HCT116 (cell line): ENCODE measurements at regions not wholly inside any gene's neighbourhood (a gene's known extent, or its start where the extent isn't known, plus 50 kb on each side); places are given as distances from the start of the nearest gene placed in this dataset.

Source experiments
- ATAC-seq: fragments of 200-7000 bp; cut with Tn5 transposase; 2 replicates; pipeline ENCODE4 v1.9.1; 2020; ENCODE audit warnings: mild to moderate bottlenecking, moderate library complexity
- BruUV-seq: library from RNA; stranded (reverse); fragments of 400-500 nt; replicated peaks from 2 replicates; lab custom pipeline; 2021; lab: Mats Ljungman, UMichigan
- CTCF ChIA-PET: fragments of 300-600 bp; sonication (Branson Sonifier 250); formaldehyde crosslinking; loops from one replicate; lab custom pipeline; 2021; ENCODE audit warnings: antibody characterized with exemption; lab: Charles Lee
- POLR2A ChIA-PET: fragments of 300-600, 350-600 bp; sonication (Branson Sonifier 250); formaldehyde crosslinking; loops from one replicate; lab custom pipeline; 2021; ENCODE audit warnings: antibody characterized with exemption; lab: Charles Lee
- RAD21 ChIA-PET, 2 experiments: fragments of 300-600 bp; sonication (Branson Sonifier 250); formaldehyde crosslinking; loops; one replicate each; lab custom pipeline; 2023; ENCODE audit warnings: low total read pairs in 2 of 2; ENCODE audit not compliant: uncharacterized antibody in 2 of 2, unreplicated experiment in 2 of 2, low non-redundant PET in 1 of 2; lab: Charles Lee
- DNase-seq: peaks from one replicate; pipeline ENCODE4 v3.0.0-alpha.2; 2010; ENCODE audit warnings: low read depth, low spot score
- H2AFZ ChIP-seq: fragments of 200-600 bp; shearing (Covaris generic), sonication (generic); 2 replicates; pipeline ENCODE4 v1.6.1; 2017; ENCODE audit warnings: low read depth, mixed run types, mixed read lengths, antibody characterized with exemption, low read length; ENCODE audit not compliant: poor library complexity, severe bottlenecking
- H3K27ac ChIP-seq: 2 replicates; pipeline ENCODE4 v1.5.1; 2012; ENCODE audit warnings: low read depth, low read length
- H3K27me3 ChIP-seq: fragments of 200-600 bp; sonication (generic); 2 replicates; pipeline ENCODE4 v1.6.1; 2016; ENCODE audit warnings: mixed run types, low read length, mixed read lengths; ENCODE audit not compliant: insufficient read depth
- H3K36me3 ChIP-seq, 2 experiments: fragments of 200-500 bp in 1 of 2; fragments of 200-600 bp in 1 of 2; sonication (Bioruptor generic) in 1 of 2; sonication (generic) in 1 of 2; 2 replicates each; pipeline versions ENCODE4 v1.5.1 to v1.6.1; 2014 to 2016; ENCODE audit warnings: low read length in 2 of 2, inconsistent platforms in 1 of 2, mixed read lengths in 1 of 2, mixed run types in 1 of 2; ENCODE audit not compliant: insufficient read depth in 2 of 2, control insufficient read depth in 1 of 2
- H3K4me1 ChIP-seq, 2 experiments: fragments of 200-600 bp in 1 of 2; sonication (generic) in 1 of 2; 2 replicates each; pipeline versions ENCODE4 v1.5.1 to v1.6.1; 2012 to 2017; ENCODE audit warnings: low read length in 2 of 2, inconsistent platforms in 1 of 2, mild to moderate bottlenecking in 1 of 2, mixed read lengths in 1 of 2, mixed run types in 1 of 2, moderate library complexity in 1 of 2; ENCODE audit not compliant: insufficient read depth in 2 of 2, control insufficient read depth in 1 of 2
- H3K4me2 ChIP-seq: fragments of 200-600 bp; sonication (generic); 2 replicates; pipeline ENCODE4 v1.6.1; 2017; ENCODE audit warnings: mixed run types, low read length, mixed read lengths
- H3K4me3 ChIP-seq, 2 experiments: fragments of 200-600 bp in 1 of 2; sonication (generic) in 1 of 2; replicated peaks in 1 of 2; 2 replicates each; pipeline ENCODE4 v1.5.1; 2011 to 2016; ENCODE audit warnings: low read length in 2 of 2, control low read depth in 1 of 2, low read depth in 1 of 2, mild to moderate bottlenecking in 1 of 2, mixed read lengths in 1 of 2, mixed run types in 1 of 2
- H3K79me2 ChIP-seq: fragments of 200-600 bp; sonication (generic); 2 replicates; pipeline ENCODE4 v1.6.1; 2017; ENCODE audit warnings: mild to moderate bottlenecking, mixed run types, low read length, moderate library complexity, mixed read lengths; ENCODE audit not compliant: insufficient read depth
- H3K9ac ChIP-seq: fragments of 200-600 bp; sonication (generic); 2 replicates; pipeline ENCODE4 v1.6.1; 2016; ENCODE audit warnings: low read length, mixed read lengths
- H3K9me2 ChIP-seq: fragments of 200-600 bp; sonication (generic), shearing (Covaris generic); 2 replicates; pipeline ENCODE4 v1.6.1; 2017; ENCODE audit warnings: mixed run types, mild to moderate bottlenecking, moderate library complexity; ENCODE audit not compliant: insufficient read depth
- H3K9me3 ChIP-seq, 2 experiments: fragments of 200-500 bp in 1 of 2; fragments of 200-600 bp in 1 of 2; sonication (Bioruptor generic) in 1 of 2; sonication (generic) in 1 of 2; 2 replicates each; pipeline ENCODE4 v1.6.1; 2014 to 2017; ENCODE audit warnings: low read length in 2 of 2, mixed read lengths in 2 of 2, inconsistent platforms in 1 of 2, low read depth in 1 of 2, mild to moderate bottlenecking in 1 of 2, mixed run types in 1 of 2, moderate library complexity in 1 of 2; ENCODE audit not compliant: control insufficient read depth in 1 of 2, insufficient read depth in 1 of 2
- H4K20me1 ChIP-seq: fragments of 200-600 bp; sonication (generic), shearing (Covaris generic); 2 replicates; pipeline ENCODE4 v1.6.1; 2017; ENCODE audit warnings: mixed run types, mild to moderate bottlenecking, moderate library complexity; ENCODE audit not compliant: insufficient read depth
- CEBPB ChIP-seq: IDR thresholded peaks from 2 replicates; pipeline ENCODE4 v1.6.1; 2012; ENCODE audit warnings: low read depth
- CTCF ChIP-seq, 3 experiments: fragments of 200-600 bp in 1 of 3; sonication (generic) in 1 of 3; IDR thresholded peaks in 2 of 3; conservative IDR thresholded peaks in 1 of 3; 2 replicates each; pipeline ENCODE4 v1.5.1; 2012 to 2017; ENCODE audit warnings: low read depth in 2 of 3, low read length in 2 of 3, antibody characterized with exemption in 1 of 3, borderline replicate concordance in 1 of 3, control low read depth in 1 of 3, mild to moderate bottlenecking in 1 of 3, mixed read lengths in 1 of 3, mixed run types in 1 of 3, moderate library complexity in 1 of 3; ENCODE audit not compliant: insufficient read depth in 1 of 3
- EZH2 ChIP-seq: fragments of 200-600 bp; sonication (generic); IDR thresholded peaks from 2 replicates; pipeline ENCODE4 v1.6.1; 2017; ENCODE audit warnings: antibody characterized with exemption, mixed run types
- EZH2phosphoT487 ChIP-seq: fragments of 200-600 bp; IDR thresholded peaks from 2 replicates; pipeline ENCODE4 v1.6.1; 2018; ENCODE audit warnings: antibody characterized with exemption, borderline replicate concordance
- JUND ChIP-seq: IDR thresholded peaks from 2 replicates; pipeline ENCODE4 v1.6.1; 2012
- POLR2A ChIP-seq: IDR thresholded peaks from 2 replicates; pipeline ENCODE4 v1.7.0; 2011; ENCODE audit warnings: borderline replicate concordance; ENCODE audit not compliant: insufficient read depth, insufficient read length; ENCODE audit errors: extremely low read depth
- POLR2AphosphoS5 ChIP-seq: IDR thresholded peaks from 2 replicates; pipeline ENCODE4 v1.6.1; 2011; ENCODE audit warnings: mild to moderate bottlenecking, low read depth, low read length, moderate library complexity
- RAD21 ChIP-seq: IDR thresholded peaks from 2 replicates; pipeline ENCODE4 v1.6.1; 2012; ENCODE audit warnings: low read depth, mild to moderate bottlenecking
- REST ChIP-seq: IDR thresholded peaks from 2 replicates; pipeline ENCODE4 v1.6.1; 2012; ENCODE audit warnings: low read depth
- SP1 ChIP-seq: IDR thresholded peaks from 2 replicates; pipeline ENCODE4 v1.6.1; 2012; ENCODE audit warnings: low read depth
- SRF ChIP-seq: IDR thresholded peaks from 2 replicates; pipeline ENCODE4 v1.6.1; 2012; ENCODE audit warnings: low read depth
- YY1 ChIP-seq: IDR thresholded peaks from 2 replicates; pipeline ENCODE4 v1.6.1; 2011; ENCODE audit warnings: low read length, low read depth, moderate library complexity, mild to moderate bottlenecking; ENCODE audit not compliant: insufficient replicate concordance; ENCODE audit errors: extremely low read depth
- ZBTB33 ChIP-seq: IDR thresholded peaks from 2 replicates; pipeline ENCODE4 v1.6.1; 2011; ENCODE audit warnings: mild to moderate bottlenecking, low read length, moderate library complexity; ENCODE audit not compliant: insufficient replicate concordance; ENCODE audit errors: extremely low read depth
- ZFX ChIP-seq: fragments of 450-650 bp; IDR thresholded peaks from 2 replicates; pipeline ENCODE4 v1.6.1; 2017
- intact Hi-C: fragments of 100-400 bp; cut with micrococcal nuclease; formaldehyde crosslinking; loops from 2 replicates; pipeline ENCODE4 v1.10.0; 2022

- H3K4me2 ChIP-seq = no peak overlapping the region
- no peaks in the 10 kb centered on the region for H3K9me2 ChIP-seq
- ATAC-seq (no peak), DNase-seq (no peak)
- no peak overlapping the region for H2AFZ ChIP-seq
- H3K4me1 ChIP-seq = no peaks in the 10 kb centered on the region
- intact Hi-C loops = no loop called here
- BruUV-seq = no TSS peak
- ChIA-PET CTCF (no interaction called here), RAD21 (no interaction called here), POLR2A (no interaction called here)
- no peaks in the 10 kb centered on the region for H3K27me3 ChIP-seq
- no peaks in the 10 kb centered on the region for H4K20me1 ChIP-seq
- no peak overlapping the region for H3K4me3 ChIP-seq
- no peak overlapping the region for H3K27ac ChIP-seq
- H3K36me3 ChIP-seq = no peaks in the 10 kb centered on the region
- no peak overlapping the region for H3K9ac ChIP-seq
- peaks cover 4 to 38% of the 10 kb centered on the region in 2 experiments; a peak in 2 of 4 replicates for H3K9me3 ChIP-seq
- no peaks in the 10 kb centered on the region for H3K79me2 ChIP-seq
- no peak for TF ChIP-seq EZH2phosphoT487
- no peak for TF ChIP-seq REST
- TF ChIP-seq SRF = no peak
- no peak for TF ChIP-seq YY1
- TF ChIP-seq EZH2 = no peak
Observed at GRCh38 chr15:25228261-25228660, 210.6 kb downstream of the UBE3A start.

- BruUV-seq = no TSS peak
- Histone ChIP-seq H3K27ac (no peak overlapping the region), H3K79me2 (no peaks in the 10 kb centered on the region), H3K9me3 (peaks cover 7 to 29% of the 10 kb centered on the region in 2 experiments; a peak in 2 of 4 replicates), H3K4me1 (no peaks in the 10 kb centered on the region), H3K9me2 (no peaks in the 10 kb centered on the region), H3K9ac (no peak overlapping the region), H3K4me2 (no peak overlapping the region), H3K36me3 (no peaks in the 10 kb centered on the region), H3K27me3 (no peaks in the 10 kb centered on the region), H3K4me3 (no peak overlapping the region), H2AFZ (no peak overlapping the region), H4K20me1 (no peaks in the 10 kb centered on the region)
- DNase-seq (no peak), ATAC-seq (no peak)
- ChIA-PET CTCF (no interaction called here), RAD21 (no interaction called here), POLR2A (no interaction called here)
- intact Hi-C loops = no loop called here
- TF ChIP-seq CTCF (IDR thresholded peaks at IDR 0.05 in 2 of 3, conservative IDR thresholded peaks at IDR 0.05 in 1 of 3; ENCODE audit: borderline replicate concordance in 1 of 3, insufficient read depth in 1 of 3, low read depth in 2 of 3, low read length in 2 of 3) (no peak), ZFX (no peak), EZH2phosphoT487 (no peak), JUND (no peak), POLR2AphosphoS5 (no peak), CEBPB (no peak), POLR2A (no peak), ZBTB33 (no peak), SP1 (no peak), RAD21 (no peak), EZH2 (no peak)
Observed at GRCh38 chr15:25230442-25230841, 208.4 kb downstream of the UBE3A start.
